Astrocyte (in vitro differentiated cells and primary cell): ENCODE measurements at regions not wholly inside any gene's neighbourhood (a gene's known extent, or its start where the extent isn't known, plus 50 kb on each side); places are given as distances from the start of the nearest gene placed in this dataset.

ENCODE experiments used
- DNase-seq: peaks from one replicate; pipeline ENCODE4 v3.0.0-alpha.2; 2010; ENCODE audit warnings: low read depth
- FAIRE-seq: peaks from 2 replicates; lab custom pipeline; 2011; peaks lifted over from hg19 to GRCh38; lab: Jason Lieb, UNC
- H2AFZ ChIP-seq: 2 replicates; pipeline ENCODE4 v1.6.0; 2012; ENCODE audit warnings: low read depth, low read length, inconsistent platforms
- H3K27ac ChIP-seq: 2 replicates; pipeline ENCODE4 v1.5.1; 2011; ENCODE audit warnings: low read depth, low read length, inconsistent platforms
- H3K27me3 ChIP-seq: 2 replicates; pipeline ENCODE4 v1.6.0; 2011; ENCODE audit warnings: low read length, inconsistent platforms; ENCODE audit not compliant: insufficient read depth
- H3K36me3 ChIP-seq: 2 replicates; pipeline ENCODE4 v1.5.1; 2011; ENCODE audit warnings: low read length, inconsistent platforms; ENCODE audit not compliant: insufficient read depth
- H3K4me1 ChIP-seq: 2 replicates; pipeline ENCODE4 v1.5.1; 2011; ENCODE audit warnings: low read length, inconsistent platforms; ENCODE audit not compliant: insufficient read depth
- H3K4me2 ChIP-seq: 2 replicates; pipeline ENCODE4 v1.6.0; 2012; ENCODE audit warnings: low read length, inconsistent platforms
- H3K4me3 ChIP-seq: 2 replicates; pipeline ENCODE4 v1.5.1; 2011; ENCODE audit warnings: low read depth, mild to moderate bottlenecking, low read length, inconsistent platforms; ENCODE audit not compliant: insufficient read depth
- H3K79me2 ChIP-seq: 2 replicates; pipeline ENCODE4 v1.6.0; 2012; ENCODE audit warnings: mild to moderate bottlenecking, low read length, inconsistent platforms; ENCODE audit not compliant: insufficient read depth
- H3K9ac ChIP-seq: 2 replicates; pipeline ENCODE4 v1.6.0; 2012; ENCODE audit warnings: mild to moderate bottlenecking, low read length, inconsistent platforms
- H3K9me3 ChIP-seq: 2 replicates; pipeline ENCODE4 v1.5.1; 2012; ENCODE audit warnings: low read depth, mild to moderate bottlenecking, low read length, inconsistent platforms; ENCODE audit not compliant: insufficient read depth
- H4K20me1 ChIP-seq: 2 replicates; pipeline ENCODE4 v1.6.0; 2012; ENCODE audit warnings: low read length, inconsistent platforms; ENCODE audit not compliant: insufficient read depth
- H3K27ac Mint-ChIP-seq: one replicate; pipeline ENCODE4 v1.8.0; 2021; ENCODE audit warnings: mild to moderate bottlenecking, mixed read lengths; ENCODE audit not compliant: unreplicated experiment
- H3K27me3 Mint-ChIP-seq: one replicate; pipeline ENCODE4 v1.8.0; 2021; ENCODE audit warnings: low read depth, mixed read lengths; ENCODE audit not compliant: unreplicated experiment
- H3K36me3 Mint-ChIP-seq: one replicate; pipeline ENCODE4 v1.8.0; 2021; ENCODE audit warnings: low read depth, mixed read lengths; ENCODE audit not compliant: unreplicated experiment
- H3K4me1 Mint-ChIP-seq: one replicate; pipeline ENCODE4 v1.8.0; 2021; ENCODE audit warnings: low read depth, mixed read lengths; ENCODE audit not compliant: unreplicated experiment
- H3K4me3 Mint-ChIP-seq: one replicate; pipeline ENCODE4 v1.8.0; 2021; ENCODE audit warnings: mild to moderate bottlenecking, moderate library complexity, mixed read lengths; ENCODE audit not compliant: unreplicated experiment
- H3K9me3 Mint-ChIP-seq: one replicate; pipeline ENCODE4 v1.8.0; 2021; ENCODE audit warnings: mild to moderate bottlenecking, mixed read lengths; ENCODE audit not compliant: unreplicated experiment
- CTCF ChIP-seq: IDR thresholded peaks from 2 replicates; pipeline ENCODE4 v1.5.1; 2011; ENCODE audit warnings: low read depth, mild to moderate bottlenecking, inconsistent platforms, low read length, moderate library complexity; ENCODE audit not compliant: insufficient read depth
- EZH2 ChIP-seq: IDR thresholded peaks from 2 replicates; pipeline ENCODE4 v1.6.1; 2012; ENCODE audit warnings: mild to moderate bottlenecking, low read length, inconsistent platforms; ENCODE audit not compliant: insufficient read depth

- H3K36me3 Mint-ChIP-seq, result peaks cover 2% of the 10 kb centered on the region
- DNase-seq, result no peak
- H3K4me2 ChIP-seq, result no peak overlapping the region
- peaks cover 57% of the 10 kb centered on the region for H3K4me1 Mint-ChIP-seq
- no peak overlapping the region for H3K27ac ChIP-seq
- no peaks in the 10 kb centered on the region for H3K36me3 ChIP-seq
- no peak overlapping the region for H3K4me3 ChIP-seq
- peaks cover 2% of the 10 kb centered on the region for H3K9me3 Mint-ChIP-seq
- TF ChIP-seq CTCF (no peak), EZH2 (no peak)
- H3K4me3 Mint-ChIP-seq, result no peak overlapping the region
- H3K27ac Mint-ChIP-seq, result peak overlapping the region; percentile 2
- no peak overlapping the region for H2AFZ ChIP-seq
- no peak overlapping the region for H3K9ac ChIP-seq
- no peaks in the 10 kb centered on the region for H3K27me3 Mint-ChIP-seq
- peaks cover 48% of the 10 kb centered on the region for H3K4me1 ChIP-seq
- no peaks in the 10 kb centered on the region for H3K9me3 ChIP-seq
- H4K20me1 ChIP-seq, result no peaks in the 10 kb centered on the region
- H3K79me2 ChIP-seq, result no peaks in the 10 kb centered on the region
- no peak for FAIRE-seq
- no peaks in the 10 kb centered on the region for H3K27me3 ChIP-seq
Observed at GRCh38 chr1:172900376-172900997, 150.3 kb downstream of the TNFSF18 start.

- Mint-ChIP-seq H3K36me3 (peaks cover 2% of the 10 kb centered on the region), H3K27ac (peak overlapping the region; percentile 77), H3K9me3 (peaks cover 2% of the 10 kb centered on the region), H3K4me3 (no peak overlapping the region), H3K27me3 (no peaks in the 10 kb centered on the region), H3K4me1 (peaks cover 69% of the 10 kb centered on the region)
- no peaks in the 10 kb centered on the region for H3K9me3 ChIP-seq
- TF ChIP-seq EZH2 (no peak), CTCF (no peak)
- no peaks in the 10 kb centered on the region for H3K36me3 ChIP-seq
- H3K9ac ChIP-seq, result peak overlapping the region; percentile 39
- H3K4me3 ChIP-seq, result no peak overlapping the region
- no peak for FAIRE-seq
- DNase-seq, result no peak
- H3K79me2 ChIP-seq, result no peaks in the 10 kb centered on the region
- H3K4me1 ChIP-seq, result peaks cover 62% of the 10 kb centered on the region
- H3K27me3 ChIP-seq, result no peaks in the 10 kb centered on the region
- peak overlapping the region; percentile 14 for H3K4me2 ChIP-seq
- H2AFZ ChIP-seq, result no peak overlapping the region
- peak overlapping the region; percentile 94 for H3K27ac ChIP-seq
- H4K20me1 ChIP-seq, result no peaks in the 10 kb centered on the region
Observed at GRCh38 chr1:172902200-172902599, 148.5 kb downstream of the TNFSF18 start.

- no peaks in the 10 kb centered on the region for H3K27me3 ChIP-seq
- FAIRE-seq, result peak; percentile 84
- no peaks in the 10 kb centered on the region for H3K36me3 ChIP-seq
- peak; percentile 90 for DNase-seq
- no peak for TF ChIP-seq EZH2
- TF ChIP-seq CTCF, result no peak
- peak overlapping the region; percentile 94 for H3K27ac ChIP-seq
- H3K4me1 ChIP-seq, result peaks cover 64% of the 10 kb centered on the region
- Mint-ChIP-seq H3K9me3 (peaks cover 4% of the 10 kb centered on the region), H3K36me3 (no peaks in the 10 kb centered on the region), H3K27ac (peak overlapping the region; percentile 90), H3K4me1 (peaks cover 69% of the 10 kb centered on the region), H3K4me3 (no peak overlapping the region), H3K27me3 (no peaks in the 10 kb centered on the region)
- peak overlapping the region; percentile 39 for H3K9ac ChIP-seq
- H2AFZ ChIP-seq, result no peak overlapping the region
- H3K4me3 ChIP-seq, result no peak overlapping the region
- H4K20me1 ChIP-seq, result no peaks in the 10 kb centered on the region
- peak overlapping the region; percentile 14 for H3K4me2 ChIP-seq
- H3K9me3 ChIP-seq, result no peaks in the 10 kb centered on the region
- H3K79me2 ChIP-seq, result no peaks in the 10 kb centered on the region
Observed at GRCh38 chr1:172902861-172903381, 147.8 kb downstream of the TNFSF18 start.
